T-helper 1 cell treated with Interleukin-12 subunit alpha and Interleukin-12 subunit beta and Interleukin-4 antibody, amounts not matched to agents 30 ng/mL and 1 ng/mL, for 36 hours (primary cell): ENCODE measurements at regions not wholly inside any gene's neighbourhood (a gene's known extent, or its start where the extent isn't known, plus 50 kb on each side); places are given as distances from the start of the nearest gene placed in this dataset.

Experiments used
- intact Hi-C: fragments of 100-400 bp; cut with micrococcal nuclease; formaldehyde crosslinking; loops from one replicate; pipeline ENCODE4 v1.15.1; 2024

DNA sequence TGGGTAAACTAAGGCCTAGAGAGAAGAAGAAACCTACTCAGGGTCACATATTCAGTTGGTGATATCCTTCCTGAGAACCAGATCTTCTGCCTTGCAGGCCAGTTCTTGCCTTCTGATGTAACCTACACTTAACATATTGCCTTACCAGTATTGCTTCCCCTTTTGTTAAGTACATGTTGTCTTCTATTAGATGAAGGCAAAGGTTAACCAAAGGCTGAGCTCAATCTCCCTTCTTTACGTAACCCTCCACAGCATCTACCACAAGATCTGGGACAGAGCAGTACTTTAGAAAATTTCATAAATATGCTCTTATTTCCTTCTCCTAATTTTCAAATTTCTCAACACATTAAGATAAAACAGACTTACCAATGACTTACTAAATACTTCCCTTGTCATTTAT is 474.4 kb downstream of the SH2D1A start:
- intact Hi-C loops = no loop called here

DNA sequence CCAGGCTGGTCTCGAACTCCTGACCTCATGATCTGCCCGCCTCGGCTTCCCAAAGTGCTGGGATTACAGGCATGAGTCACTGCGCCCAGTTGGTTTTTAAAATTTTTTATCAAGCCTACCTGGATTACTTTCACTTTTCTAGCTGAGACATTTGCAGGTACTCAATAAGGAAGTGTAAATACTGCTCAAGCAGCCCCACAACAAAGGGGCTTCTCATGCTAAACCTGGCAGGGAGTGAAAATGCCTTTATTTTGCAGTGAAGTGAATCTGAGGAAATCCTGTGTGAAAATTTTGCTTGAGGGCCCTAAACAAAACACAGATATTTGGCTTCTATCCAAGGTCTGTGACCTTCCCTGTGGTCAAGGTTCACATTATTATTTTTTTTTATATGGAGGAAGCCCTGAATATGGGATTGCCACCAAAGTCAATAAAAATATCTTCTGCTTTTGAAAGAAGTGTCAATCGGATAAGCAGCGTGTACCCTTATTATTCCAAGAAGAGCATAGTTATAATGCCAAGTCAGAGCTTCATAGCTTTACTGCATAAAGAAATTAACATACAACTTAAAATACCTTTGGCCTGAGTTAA is 481.0 kb downstream of the SH2D1A start:
- intact Hi-C loops = no loop called here

- intact Hi-C loops = no loop called here
Measured at GRCh38 chrX:124829930-124830329, 483.6 kb downstream of the SH2D1A start.

- intact Hi-C loops = no loop called here
Measured at GRCh38 chrX:124836786-124837185, 482.9 kb upstream of the TEX13C start.

DNA sequence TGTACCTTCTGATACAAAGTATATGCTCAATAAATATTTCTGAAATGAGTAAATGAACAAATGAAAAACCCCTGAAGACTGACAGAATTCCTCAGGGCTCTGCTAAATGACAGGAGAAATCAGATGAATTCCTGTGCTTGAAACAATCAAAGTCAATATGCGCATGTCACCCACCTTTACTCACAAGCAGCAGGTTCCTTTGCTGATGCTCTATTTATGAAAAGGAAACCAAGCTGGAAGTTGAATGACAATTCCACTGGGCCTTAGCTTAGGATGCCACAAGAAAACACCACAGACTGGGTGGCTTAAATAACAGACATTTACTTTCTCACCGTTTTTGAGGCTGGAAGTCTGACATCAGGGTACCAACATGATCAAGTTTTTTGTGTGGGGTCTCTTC is 477.5 kb upstream of the TEX13C start:
- intact Hi-C loops = no loop called here

GRCh38 chrX:124860736-124861135 is 458.9 kb upstream of the TEX13C start:
- intact Hi-C loops = no loop called here

DNA sequence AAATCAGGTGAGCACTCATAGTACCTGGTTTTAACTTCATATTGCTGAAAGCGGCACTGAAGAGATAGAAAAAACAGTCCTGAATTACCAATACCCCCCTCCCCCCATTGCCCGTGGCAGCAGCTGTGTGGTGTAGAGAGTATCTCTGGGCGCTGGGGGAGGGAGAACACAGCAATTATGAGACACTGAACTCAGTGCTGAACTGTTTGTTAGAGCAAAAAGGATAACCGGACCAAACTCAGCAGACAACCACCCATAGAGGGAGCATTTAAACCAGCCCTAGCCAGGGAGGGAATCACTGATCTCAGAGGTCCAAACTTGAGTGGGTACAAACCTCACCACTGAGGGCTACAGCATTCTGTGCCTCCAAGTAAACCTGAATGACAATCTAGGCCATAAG is 457.4 kb upstream of the TEX13C start:
- intact Hi-C loops = no loop called here

DNA sequence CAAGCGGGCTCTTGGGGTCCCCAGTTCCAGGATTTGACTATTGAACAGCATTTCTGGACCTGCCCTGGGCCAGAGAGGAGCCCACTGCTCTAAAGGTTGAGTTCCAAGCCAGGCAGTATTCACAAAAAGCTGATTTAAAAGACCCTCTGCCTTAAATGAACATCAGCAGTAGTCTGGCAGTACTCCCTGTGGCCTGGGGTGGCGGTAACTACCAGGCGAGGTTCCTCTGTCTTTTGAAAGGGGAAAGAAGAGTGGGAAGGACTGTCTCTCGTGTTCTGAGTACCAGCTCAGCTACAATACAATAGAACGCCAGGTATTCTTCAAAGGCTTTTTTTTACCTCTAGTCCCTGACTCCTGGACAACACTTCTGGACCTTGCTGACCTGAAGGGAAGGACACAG is 456.4 kb upstream of the TEX13C start:
- intact Hi-C loops = no loop called here

GRCh38 chrX:124887572-124887971 is 432.1 kb upstream of the TEX13C start:
- intact Hi-C loops = no loop called here

DNA sequence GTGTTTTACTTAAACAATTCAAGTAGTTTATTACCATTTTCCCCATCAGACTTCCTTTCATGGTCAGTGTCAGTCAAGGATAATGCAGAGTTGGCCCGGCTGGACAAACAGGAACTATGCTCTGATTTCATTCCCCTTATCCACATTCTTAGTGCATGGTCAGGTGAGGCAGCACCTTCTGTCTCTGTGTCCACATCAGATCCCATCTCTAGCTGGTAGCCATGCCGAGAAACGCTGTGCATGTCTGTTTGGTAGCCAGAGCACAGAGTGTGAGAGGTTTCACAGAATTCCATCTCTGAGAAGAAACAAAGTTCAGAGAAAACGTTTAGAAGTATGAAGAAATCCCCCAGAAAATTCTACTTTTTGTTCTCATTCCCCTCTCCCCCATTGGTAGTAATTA is 423.7 kb upstream of the TEX13C start:
- intact Hi-C loops = no loop called here

GRCh38 chrX:124902953-124903352 is 416.7 kb upstream of the TEX13C start:
- intact Hi-C loops = loop anchor here (5.0 kb wide), 1 partner anchor 496 kb away; no protein-coding TSS in a partner anchor

GRCh38 chrX:124910611-124911010 is 409.1 kb upstream of the TEX13C start:
- intact Hi-C loops = no loop called here

DNA sequence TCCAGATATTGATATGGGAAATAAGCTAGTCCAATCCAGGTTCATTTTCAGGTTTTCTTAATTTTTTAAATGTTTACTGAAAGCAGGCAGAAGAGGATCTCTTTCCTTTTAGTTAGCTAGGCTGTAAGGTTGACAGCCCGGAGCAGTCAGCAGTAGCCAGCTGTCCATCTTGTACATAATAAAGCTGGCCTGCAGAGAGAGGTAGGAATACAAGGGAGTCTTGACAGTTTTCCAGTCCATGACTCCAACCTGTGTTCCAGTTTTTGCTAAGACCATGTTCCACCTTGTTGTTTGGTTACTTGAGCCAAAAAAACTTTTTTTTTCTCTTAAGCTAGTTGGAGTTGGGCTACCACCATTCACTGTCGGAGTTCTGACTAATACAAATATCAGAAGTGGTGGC is 402.7 kb upstream of the TEX13C start:
- intact Hi-C loops = no loop called here

- intact Hi-C loops = no loop called here
Measured at GRCh38 chrX:124925681-124926080, 394.0 kb upstream of the TEX13C start.

- intact Hi-C loops = no loop called here
Measured at GRCh38 chrX:124931241-124931640, 388.4 kb upstream of the TEX13C start.

DNA sequence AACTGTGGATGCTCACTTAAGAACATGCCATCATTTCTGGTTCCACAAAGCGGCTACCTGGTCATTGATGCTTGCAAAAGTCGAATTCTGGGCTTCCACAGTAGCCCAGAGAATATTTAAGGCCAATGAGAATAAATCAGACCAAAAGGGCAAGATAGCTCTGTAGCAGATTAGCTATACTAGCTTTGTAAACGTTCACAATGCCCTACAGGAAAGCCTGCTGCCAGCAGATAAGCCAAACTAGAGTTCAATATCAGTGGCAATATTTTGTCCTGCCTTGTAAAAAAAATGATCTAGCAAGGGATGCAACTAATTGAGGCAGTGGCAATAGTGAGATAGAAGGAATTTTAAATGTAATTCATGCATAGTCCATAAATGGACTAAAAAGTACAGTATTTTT is 387.7 kb upstream of the TEX13C start:
- intact Hi-C loops = no loop called here

- intact Hi-C loops = no loop called here
Measured at GRCh38 chrX:124938715-124939114, 381.0 kb upstream of the TEX13C start.

- intact Hi-C loops = no loop called here
Measured at GRCh38 chrX:124940531-124940930, 379.1 kb upstream of the TEX13C start.

DNA sequence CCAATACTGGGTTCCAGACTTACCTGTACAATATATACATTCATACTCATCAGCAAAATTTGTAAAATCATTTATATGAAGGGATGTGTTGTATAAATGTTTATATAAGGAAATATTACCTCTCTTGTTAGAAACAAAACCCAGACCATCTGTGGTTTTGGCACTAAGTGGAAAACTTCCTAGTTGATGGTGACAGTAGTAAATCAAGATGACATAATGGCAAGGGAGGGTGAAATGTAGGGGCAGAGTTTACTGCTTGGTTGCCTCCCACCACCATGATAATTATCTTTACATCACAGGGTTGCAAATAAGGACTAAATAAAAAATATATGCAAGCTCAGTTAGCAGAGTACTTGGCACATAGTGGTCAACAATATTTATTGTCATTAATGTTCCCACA is 365.3 kb upstream of the TEX13C start:
- intact Hi-C loops = no loop called here

DNA sequence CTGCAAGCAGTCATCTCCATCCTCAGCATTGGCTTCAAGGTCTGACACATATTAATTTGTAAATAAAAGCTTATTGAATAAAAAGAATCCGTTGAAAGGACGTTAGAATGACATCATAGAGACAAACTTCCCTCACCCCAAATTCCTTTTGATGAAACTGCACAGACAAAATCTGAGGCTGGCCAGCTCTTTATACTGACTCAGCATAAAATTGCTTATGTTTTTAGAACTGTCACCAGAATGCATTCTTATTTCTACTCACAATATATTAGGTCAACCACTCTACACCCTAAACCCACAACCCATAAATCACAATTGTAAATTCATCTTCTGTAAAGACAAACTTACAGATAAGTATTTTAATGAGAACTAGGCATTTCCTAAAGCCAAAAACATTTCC is 359.2 kb upstream of the TEX13C start:
- intact Hi-C loops = no loop called here

- intact Hi-C loops = no loop called here
Measured at GRCh38 chrX:124963717-124964116, 356.0 kb upstream of the TEX13C start, which contains the start of gene TENM1. Gene TENM1 (minus strand): TSS chrX:124963817.

GRCh38 chrX:124975456-124975855 is 344.2 kb upstream of the TEX13C start:
- intact Hi-C loops = no loop called here

DNA sequence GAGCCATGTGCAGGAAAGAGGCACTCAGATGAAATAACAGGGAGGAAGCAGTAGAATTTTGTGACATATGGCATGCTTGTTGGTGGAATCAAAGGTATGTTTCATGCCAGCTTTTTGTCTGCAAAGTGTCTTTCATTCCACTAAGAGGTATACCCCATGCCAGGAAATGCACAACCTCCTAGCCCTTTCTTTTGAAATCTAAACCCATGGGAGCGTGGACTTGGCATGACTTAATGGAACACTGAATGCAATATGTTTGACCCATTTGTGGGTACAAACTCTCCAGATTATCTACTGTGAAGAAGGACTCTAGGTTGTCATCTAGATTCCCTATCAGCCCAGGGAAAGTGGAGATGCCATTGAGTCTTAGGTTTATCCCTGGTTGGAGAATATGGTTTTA is 338.3 kb upstream of the TEX13C start:
- intact Hi-C loops = no loop called here
